Islet of Langerhans (tissue), 1 donor: ENCODE measurements at regions not wholly inside any gene's neighbourhood (a gene's known extent, or its start where the extent isn't known, plus 50 kb on each side); places are given as distances from the start of the nearest gene placed in this dataset.

Experiments used
- FAIRE-seq: peaks from one replicate; lab custom pipeline; 2011; peaks lifted over from hg19 to GRCh38; lab: Jason Lieb, UNC

DNA sequence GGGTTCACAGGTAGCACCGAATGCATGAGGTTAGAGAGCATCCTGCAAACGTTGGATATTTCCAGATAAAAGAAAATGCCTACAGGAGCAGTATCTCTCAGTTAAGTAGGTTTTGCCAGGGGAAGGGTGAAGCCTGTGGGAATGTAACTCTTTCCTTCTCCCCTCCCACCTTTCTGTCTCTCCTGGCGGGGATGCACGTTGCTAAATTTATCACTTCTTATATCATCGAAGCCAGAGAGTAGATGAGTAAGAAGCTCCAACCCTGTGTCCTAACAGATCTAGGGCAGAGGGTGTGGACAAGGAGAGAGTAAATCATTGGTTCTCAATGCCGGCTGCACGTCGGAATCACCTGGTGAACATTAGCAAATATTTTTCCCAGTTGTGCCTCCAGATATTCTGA, 457.5 kb downstream of the ENC1 start:
- no peak for FAIRE-seq

DNA sequence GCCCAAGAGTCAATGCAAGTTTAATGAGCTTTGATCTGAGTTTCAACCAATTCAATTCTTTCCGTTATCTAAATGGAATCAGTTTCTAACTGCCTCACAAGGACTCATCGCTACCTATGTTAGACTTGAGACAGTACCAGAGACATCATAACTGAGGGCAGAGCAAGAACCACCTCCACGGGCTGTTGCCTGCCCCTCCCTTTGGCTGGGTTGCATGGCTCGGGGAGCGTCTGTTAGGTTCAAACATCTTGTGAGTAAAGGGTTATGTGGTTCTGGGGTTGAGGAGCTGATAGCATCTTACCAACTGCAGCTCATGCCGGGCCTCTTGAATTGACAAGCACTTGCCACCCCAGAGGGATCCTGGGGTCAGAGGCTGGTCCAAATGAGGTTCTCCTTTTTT, 457.9 kb downstream of the ENC1 start:
- FAIRE-seq: no peak

DNA sequence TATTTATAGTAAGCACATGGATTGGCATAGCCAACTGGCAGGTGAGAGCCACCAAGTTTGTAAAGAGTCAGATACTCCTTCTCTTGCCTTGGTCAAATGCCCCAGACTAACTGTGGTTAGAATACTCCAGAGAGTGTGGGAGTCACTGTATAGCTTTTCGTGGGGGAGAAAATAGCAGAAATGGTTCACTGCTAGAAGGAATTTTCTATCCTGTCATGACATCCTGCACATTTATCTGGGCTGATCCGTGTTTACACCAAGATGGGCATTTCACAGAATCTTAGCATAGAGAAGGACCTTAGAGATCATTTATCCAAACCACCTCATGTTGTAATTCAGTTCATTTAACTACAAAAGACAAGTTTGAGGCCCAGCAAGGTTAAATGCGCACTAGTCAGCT, 460.8 kb downstream of the ENC1 start:
- no peak for FAIRE-seq

- FAIRE-seq: no peak
Measured at GRCh38 chr5:74179179-74179578, 461.3 kb downstream of the ENC1 start.

GRCh38 chr5:74177961-74178360, 462.6 kb downstream of the ENC1 start:
- FAIRE-seq: no peak

GRCh38 chr5:74174366-74174765, 466.2 kb downstream of the ENC1 start:
- no peak for FAIRE-seq

GRCh38 chr5:74173665-74174064, 466.9 kb downstream of the ENC1 start:
- no peak for FAIRE-seq

GRCh38 chr5:74173241-74173640, 467.3 kb downstream of the ENC1 start:
- FAIRE-seq: no peak

DNA sequence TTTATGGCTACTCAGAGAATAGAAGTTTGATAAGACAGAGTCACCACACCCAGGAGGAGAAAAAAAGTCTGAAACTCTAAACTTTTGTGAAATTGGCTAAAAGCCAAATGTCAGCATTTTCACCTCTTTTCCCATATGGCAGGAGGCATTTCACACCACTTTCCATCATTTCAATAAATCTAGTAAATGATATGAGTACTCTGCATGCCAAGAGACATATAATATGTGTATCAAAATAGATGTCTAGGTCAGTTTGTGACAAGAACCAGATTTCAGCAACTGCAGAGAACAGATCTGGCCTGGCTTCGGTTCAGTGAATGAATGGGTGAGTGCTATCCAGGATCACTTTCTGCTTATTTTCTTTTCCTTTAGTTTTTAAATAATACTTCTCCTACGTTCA, 470.8 kb downstream of the ENC1 start:
- FAIRE-seq: no peak

DNA sequence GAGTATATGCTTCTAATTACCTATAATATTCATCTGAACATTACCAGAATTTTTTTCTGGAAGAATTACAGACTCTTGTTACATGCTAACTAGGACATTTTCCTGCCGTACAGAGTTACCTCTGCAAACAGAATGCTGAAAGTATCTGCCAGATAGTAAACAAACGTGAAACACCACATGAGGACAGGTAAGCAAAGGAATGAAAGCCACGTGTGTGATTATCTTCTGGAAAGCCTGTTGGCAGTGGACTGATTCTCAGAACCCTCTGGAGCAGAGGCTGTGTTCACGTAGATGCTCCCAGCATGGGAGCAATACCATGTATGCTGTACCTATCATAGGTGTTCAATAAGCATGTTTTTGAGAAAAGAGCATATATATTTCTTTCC, 472.6 kb downstream of the ENC1 start:
- FAIRE-seq: no peak

GRCh38 chr5:74167206-74167929, 473.2 kb downstream of the ENC1 start:
- FAIRE-seq: peak; percentile 62

GRCh38 chr5:74166064-74166463, 474.5 kb downstream of the ENC1 start:
- FAIRE-seq: no peak

GRCh38 chr5:74164725-74165235, 475.7 kb downstream of the ENC1 start:
- FAIRE-seq: no peak

DNA sequence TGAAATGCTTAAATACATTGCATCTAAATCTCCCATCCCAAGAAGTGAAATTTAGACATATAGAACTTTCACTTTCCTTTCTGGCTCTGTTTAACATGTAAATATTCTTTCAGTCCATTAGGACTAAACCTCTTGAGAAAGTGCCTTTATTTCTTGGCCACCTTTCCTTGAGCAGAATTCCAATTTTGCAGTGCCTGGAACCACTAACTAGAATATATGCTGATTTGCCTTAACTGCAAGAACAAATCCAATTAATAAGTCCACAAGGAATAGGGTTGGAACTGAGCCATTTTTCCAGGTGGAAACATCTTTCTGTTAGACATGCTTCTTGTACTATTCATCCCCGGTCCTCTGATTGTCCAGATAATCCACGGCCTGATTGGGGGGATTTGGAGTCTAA, 478.0 kb downstream of the ENC1 start:
- no peak for FAIRE-seq

DNA sequence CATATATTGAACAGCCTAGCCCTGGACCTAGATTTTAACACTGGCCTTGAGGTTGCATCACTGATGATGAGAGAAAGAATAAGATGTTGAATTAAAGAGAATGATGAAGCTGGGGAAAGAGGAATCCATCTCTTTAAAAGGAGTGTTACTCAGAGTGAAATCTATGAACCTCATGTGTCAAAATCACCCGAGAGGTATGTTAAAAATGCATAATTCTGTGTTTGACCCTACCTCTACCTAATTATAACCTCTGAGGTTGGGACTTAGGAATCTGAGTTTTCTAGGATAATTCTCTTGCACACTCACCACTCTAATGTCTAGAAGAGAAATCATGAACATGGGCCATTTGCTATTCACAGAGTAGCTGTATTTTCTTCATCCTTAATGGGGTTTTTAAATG, 479.4 kb downstream of the ENC1 start:
- no peak for FAIRE-seq

- no peak for FAIRE-seq
Measured at GRCh38 chr5:74156728-74157383, 483.7 kb downstream of the ENC1 start.

DNA sequence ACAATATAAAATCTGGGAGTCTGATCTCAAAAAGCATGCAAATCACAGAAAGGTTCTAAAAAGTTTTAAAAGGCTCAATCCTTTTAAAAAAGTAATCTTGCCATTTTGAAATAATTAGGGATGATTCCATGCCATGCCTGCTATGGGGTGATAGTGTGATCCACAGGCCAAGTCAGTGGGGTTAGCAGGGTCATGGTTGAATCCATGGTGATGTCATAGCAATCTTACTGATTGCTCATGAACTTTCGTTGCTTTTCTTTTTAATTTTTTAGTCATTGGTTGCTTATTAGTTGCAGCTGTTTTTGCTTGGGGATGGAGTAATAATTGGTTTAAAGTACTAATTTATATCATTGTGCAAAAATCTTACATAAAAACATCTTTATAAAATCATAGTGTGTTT, 485.0 kb downstream of the ENC1 start:
- FAIRE-seq: no peak

DNA sequence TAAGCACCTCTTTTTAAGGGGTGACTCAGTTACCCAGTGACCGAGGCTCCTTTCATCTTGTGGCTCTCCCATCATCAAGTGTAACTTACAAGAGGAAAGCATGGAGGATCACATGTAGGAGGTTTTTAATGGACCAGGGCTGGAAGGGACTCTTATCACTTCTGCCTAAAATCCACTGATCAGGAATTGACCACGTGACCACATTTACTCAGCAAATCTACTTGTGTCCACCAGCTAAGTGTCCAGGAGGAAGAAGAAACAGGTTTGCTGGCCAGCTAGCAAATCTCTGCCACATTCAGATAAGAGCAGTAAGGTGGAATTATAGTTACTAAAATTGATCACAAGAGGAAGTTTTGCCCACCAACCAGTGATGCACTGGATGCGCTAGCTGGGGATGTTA, 486.0 kb downstream of the ENC1 start:
- FAIRE-seq: no peak

- no peak for FAIRE-seq
Measured at GRCh38 chr5:74153255-74153790, 487.2 kb downstream of the ENC1 start.

GRCh38 chr5:74152625-74153254, 487.8 kb downstream of the ENC1 start:
- FAIRE-seq: no peak

GRCh38 chr5:74152136-74152535, 488.4 kb downstream of the ENC1 start:
- no peak for FAIRE-seq

- no peak for FAIRE-seq
Measured at GRCh38 chr5:74149395-74149794, 491.1 kb downstream of the ENC1 start.

- no peak for FAIRE-seq
Measured at GRCh38 chr5:74148321-74148720, 492.2 kb downstream of the ENC1 start.
